HL-60 (cell line): ENCODE measurements at regions not wholly inside any gene's neighbourhood (a gene's known extent, or its start where the extent isn't known, plus 50 kb on each side); places are given as distances from the start of the nearest gene placed in this dataset.

ENCODE experiments used
- POLR2AphosphoS5 ChIP-seq: IDR thresholded peaks from 2 replicates; pipeline ENCODE4 v1.6.1; 2012; ENCODE audit warnings: low read depth
- TF ChIP-seq, protein P1 (sequence below): IDR thresholded peaks from one replicate; pipeline ENCODE4 v1.5.1; 2011; ENCODE audit warnings: low read length, control low read depth, inconsistent platforms; ENCODE audit not compliant: insufficient read depth
- TF ChIP-seq, protein P2 (sequence below): IDR thresholded peaks from 2 replicates; pipeline ENCODE4 v1.6.1; 2012; ENCODE audit warnings: low read depth; ENCODE audit not compliant: insufficient replicate concordance

GRCh38 chr1:58401991-58402390 is 144.5 kb downstream of the OMA1 start:
- no peak for TF ChIP-seq POLR2AphosphoS5
- TF ChIP-seq, protein P1, sequence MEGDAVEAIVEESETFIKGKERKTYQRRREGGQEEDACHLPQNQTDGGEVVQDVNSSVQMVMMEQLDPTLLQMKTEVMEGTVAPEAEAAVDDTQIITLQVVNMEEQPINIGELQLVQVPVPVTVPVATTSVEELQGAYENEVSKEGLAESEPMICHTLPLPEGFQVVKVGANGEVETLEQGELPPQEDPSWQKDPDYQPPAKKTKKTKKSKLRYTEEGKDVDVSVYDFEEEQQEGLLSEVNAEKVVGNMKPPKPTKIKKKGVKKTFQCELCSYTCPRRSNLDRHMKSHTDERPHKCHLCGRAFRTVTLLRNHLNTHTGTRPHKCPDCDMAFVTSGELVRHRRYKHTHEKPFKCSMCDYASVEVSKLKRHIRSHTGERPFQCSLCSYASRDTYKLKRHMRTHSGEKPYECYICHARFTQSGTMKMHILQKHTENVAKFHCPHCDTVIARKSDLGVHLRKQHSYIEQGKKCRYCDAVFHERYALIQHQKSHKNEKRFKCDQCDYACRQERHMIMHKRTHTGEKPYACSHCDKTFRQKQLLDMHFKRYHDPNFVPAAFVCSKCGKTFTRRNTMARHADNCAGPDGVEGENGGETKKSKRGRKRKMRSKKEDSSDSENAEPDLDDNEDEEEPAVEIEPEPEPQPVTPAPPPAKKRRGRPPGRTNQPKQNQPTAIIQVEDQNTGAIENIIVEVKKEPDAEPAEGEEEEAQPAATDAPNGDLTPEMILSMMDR: no peak
- TF ChIP-seq, protein P2, sequence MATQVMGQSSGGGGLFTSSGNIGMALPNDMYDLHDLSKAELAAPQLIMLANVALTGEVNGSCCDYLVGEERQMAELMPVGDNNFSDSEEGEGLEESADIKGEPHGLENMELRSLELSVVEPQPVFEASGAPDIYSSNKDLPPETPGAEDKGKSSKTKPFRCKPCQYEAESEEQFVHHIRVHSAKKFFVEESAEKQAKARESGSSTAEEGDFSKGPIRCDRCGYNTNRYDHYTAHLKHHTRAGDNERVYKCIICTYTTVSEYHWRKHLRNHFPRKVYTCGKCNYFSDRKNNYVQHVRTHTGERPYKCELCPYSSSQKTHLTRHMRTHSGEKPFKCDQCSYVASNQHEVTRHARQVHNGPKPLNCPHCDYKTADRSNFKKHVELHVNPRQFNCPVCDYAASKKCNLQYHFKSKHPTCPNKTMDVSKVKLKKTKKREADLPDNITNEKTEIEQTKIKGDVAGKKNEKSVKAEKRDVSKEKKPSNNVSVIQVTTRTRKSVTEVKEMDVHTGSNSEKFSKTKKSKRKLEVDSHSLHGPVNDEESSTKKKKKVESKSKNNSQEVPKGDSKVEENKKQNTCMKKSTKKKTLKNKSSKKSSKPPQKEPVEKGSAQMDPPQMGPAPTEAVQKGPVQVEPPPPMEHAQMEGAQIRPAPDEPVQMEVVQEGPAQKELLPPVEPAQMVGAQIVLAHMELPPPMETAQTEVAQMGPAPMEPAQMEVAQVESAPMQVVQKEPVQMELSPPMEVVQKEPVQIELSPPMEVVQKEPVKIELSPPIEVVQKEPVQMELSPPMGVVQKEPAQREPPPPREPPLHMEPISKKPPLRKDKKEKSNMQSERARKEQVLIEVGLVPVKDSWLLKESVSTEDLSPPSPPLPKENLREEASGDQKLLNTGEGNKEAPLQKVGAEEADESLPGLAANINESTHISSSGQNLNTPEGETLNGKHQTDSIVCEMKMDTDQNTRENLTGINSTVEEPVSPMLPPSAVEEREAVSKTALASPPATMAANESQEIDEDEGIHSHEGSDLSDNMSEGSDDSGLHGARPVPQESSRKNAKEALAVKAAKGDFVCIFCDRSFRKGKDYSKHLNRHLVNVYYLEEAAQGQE: no peak
